ENCODE measurements at regions not wholly inside any gene's neighbourhood (a gene's known extent, or its start where the extent isn't known, plus 50 kb on each side); places are given as distances from the start of the nearest gene placed in this dataset.
"Not testable (repeated sequence)": the region's sequence is repeated elsewhere in the genome, so short reads cannot be mapped to it uniquely, and the experiment has no call there.

GRCh38 chr7:4345004-4345403 lies 337.1 kb upstream of the FOXK1 start:
- no peak for DNase-seq
- Histone ChIP-seq H3K27ac (no peak overlapping the region), H3K36me3 (no peaks in the 10 kb centered on the region), H3K4me3 (no peak overlapping the region), H3K4me1 (no peaks in the 10 kb centered on the region), H3K27me3 (no peaks in the 10 kb centered on the region), H3K9me3 (no peaks in the 10 kb centered on the region)
- TF ChIP-seq POLR2A (IDR thresholded peaks at IDR 0.05) (no peak), CTCF (IDR thresholded peaks at IDR 0.05) (no peak)
- intact Hi-C loops (cut with DNase I) = no loop called here
- WGBS, 2 donors = 69 to 70% methylated on average over 5 of the region's 5 CpGs

- Histone ChIP-seq H3K4me3 (no peak overlapping the region), H3K9me3 (no peaks in the 10 kb centered on the region), H3K36me3 (no peaks in the 10 kb centered on the region), H3K27ac (no peak overlapping the region), H3K4me1 (no peaks in the 10 kb centered on the region), H3K27me3 (peaks cover 0 to 15% (median 0%) of the 10 kb centered on the region in 4 donors)
- intact Hi-C loops (cut with DNase I) = no loop called here
- no peak for DNase-seq
- TF ChIP-seq CTCF (IDR thresholded peaks at IDR 0.05) (no peak), POLR2A (IDR thresholded peaks at IDR 0.05) (no peak)
- WGBS, 2 donors = 75 to 83% methylated on average over 1 of the region's 1 CpG
Measured at GRCh38 chr7:4352069-4352468, 330.0 kb upstream of the FOXK1 start.

- DNase-seq = no peak
- Histone ChIP-seq H3K4me3 (no peak overlapping the region), H3K9me3 (no peaks in the 10 kb centered on the region), H3K27ac (no peak overlapping the region), H3K4me1 (no peaks in the 10 kb centered on the region), H3K36me3 (no peaks in the 10 kb centered on the region), H3K27me3 (peaks cover 0 to 13% (median 0%) of the 10 kb centered on the region in 4 donors)
- intact Hi-C loops (cut with DNase I) = no loop called here
- 71 to 75% methylated on average over 5 of the region's 5 CpGs for WGBS, 2 donors
- TF ChIP-seq POLR2A (IDR thresholded peaks at IDR 0.05) = no peak
- no peak for TF ChIP-seq CTCF (IDR thresholded peaks at IDR 0.05)
Measured at GRCh38 chr7:4361774-4362173, 320.3 kb upstream of the FOXK1 start.

- no peak for DNase-seq
- peaks cover 0 to 5% (median 0%) of the 10 kb centered on the region in 4 donors for H3K27me3 ChIP-seq
- no peak overlapping the region for H3K27ac ChIP-seq
- intact Hi-C loops (cut with DNase I) = no loop called here
- no peaks in the 10 kb centered on the region for H3K4me1 ChIP-seq
- TF ChIP-seq CTCF (IDR thresholded peaks at IDR 0.05) = no peak
- TF ChIP-seq POLR2A (IDR thresholded peaks at IDR 0.05) = no peak
- 80 to 85% methylated on average over 6 to 10 of the region's 12 CpGs for WGBS, 2 donors
- H3K4me3 ChIP-seq = no peak overlapping the region
- H3K36me3 ChIP-seq = no peaks in the 10 kb centered on the region
- H3K9me3 ChIP-seq = peaks cover 0 to 3% (median 0%) of the 10 kb centered on the region in 3 donors
Measured at GRCh38 chr7:4383584-4383983, 298.5 kb upstream of the FOXK1 start.

GRCh38 chr7:4386190-4386589 lies 295.9 kb upstream of the FOXK1 start:
- no peak for DNase-seq
- H3K27me3 ChIP-seq = peaks cover 0 to 9% (median 0%) of the 10 kb centered on the region in 4 donors

GRCh38 chr7:4391103-4391502 lies 291.0 kb upstream of the FOXK1 start:
- intact Hi-C loops (cut with DNase I); H3K9me3 ChIP-seq; DNase-seq; H3K4me3 ChIP-seq; H3K27me3 ChIP-seq; H3K27ac ChIP-seq; H3K4me1 ChIP-seq; H3K36me3 ChIP-seq: not testable (repeated sequence)

More at GRCh38 chr7:4386190-4386589, 295.9 kb upstream of the FOXK1 start:
- no peak overlapping the region for H3K27ac ChIP-seq
- H3K9me3 ChIP-seq = no peaks in the 10 kb centered on the region
- no peaks in the 10 kb centered on the region for H3K4me1 ChIP-seq
- no peak overlapping the region for H3K4me3 ChIP-seq
- TF ChIP-seq POLR2A (IDR thresholded peaks at IDR 0.05) (no peak), CTCF (IDR thresholded peaks at IDR 0.05) (no peak)
- H3K36me3 ChIP-seq = no peaks in the 10 kb centered on the region
- WGBS, 2 donors = 31 to 39% methylated on average over 6 of the region's 6 CpGs
- intact Hi-C loops (cut with DNase I) = no loop called here

Measured in esophagus squamous epithelium (tissue), 5 donors.